ENCODE measurements at regions not wholly inside any gene's neighbourhood (a gene's known extent, or its start where the extent isn't known, plus 50 kb on each side); places are given as distances from the start of the nearest gene placed in this dataset.

DNA sequence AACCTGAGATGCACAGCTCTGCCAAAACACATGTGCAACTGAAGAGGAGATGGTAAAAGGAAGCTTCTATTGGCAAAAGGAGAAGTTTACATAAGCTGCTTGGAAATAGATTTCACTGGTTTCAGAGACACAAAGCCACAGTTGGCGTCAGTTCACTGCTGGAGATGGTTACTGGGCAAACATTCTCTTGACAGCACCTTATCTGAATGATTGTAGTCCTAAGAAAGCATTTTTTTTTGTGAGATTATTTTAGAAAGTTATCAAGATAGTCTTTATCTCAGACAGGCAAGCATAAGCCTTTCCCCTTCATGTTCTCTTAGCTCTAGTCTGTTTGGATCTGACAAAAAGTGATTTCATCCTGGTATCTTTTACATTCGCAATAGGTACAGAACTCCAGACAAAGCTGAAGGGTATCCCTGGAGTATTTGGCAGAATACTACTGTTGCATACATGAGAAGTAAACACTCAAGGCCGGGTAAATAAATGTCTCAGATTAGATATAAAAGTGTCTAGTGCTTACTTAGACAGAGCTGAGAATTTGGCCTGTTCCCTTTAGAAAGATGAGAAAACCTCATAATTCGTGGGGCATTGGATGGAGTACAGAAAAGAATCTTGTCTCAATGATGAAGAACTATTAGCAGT lies 1668.0 kb upstream of the NUDT12 start:
- dilution Hi-C loops (cut with MboI; ENCODE audit: extremely low pct_ligation_motif_present, low sequenced_read_pairs) = no loop called here
- CTCF ChIA-PET = interaction anchor here (0.8 to 1.1 kb wide), 2 partner anchors 11 to 24 kb away, joined by 3 read pairs; no protein-coding TSS in a partner anchor
- intact Hi-C loops (cut with micrococcal nuclease) = no loop called here
- BruUV-seq (replicated peaks) = no TSS peak
- no peak overlapping the region for H2AFZ ChIP-seq (ENCODE audit: low read depth, low read length)
- DNase-seq (ENCODE audit: low read depth, low spot score) (no peak), FAIRE-seq (no peak)
- H3K4me1 ChIP-seq (ENCODE audit: control insufficient read depth, extremely low read depth, insufficient read depth, low read length) = no peaks in the 10 kb centered on the region
- no peak overlapping the region for H3K27ac ChIP-seq (ENCODE audit: insufficient read depth, low read depth, low read length)
- TF ChIP-seq CTCF (IDR thresholded peaks at IDR 0.05; ENCODE audit: extremely low read depth in 1 of 2, insufficient read depth in 1 of 2, low read depth in 1 of 2, low read length in 2 of 2) (no peak), FOS (IDR thresholded peaks at IDR 0.05; ENCODE audit: borderline replicate concordance, insufficient read depth, low read length) (no peak), GATA2 (IDR thresholded peaks at IDR 0.05; ENCODE audit: insufficient read depth, insufficient read length, low read depth, low read length) (no peak), JUN (IDR thresholded peaks at IDR 0.05; ENCODE audit: borderline replicate concordance, insufficient read depth, insufficient read length, low read depth) (no peak), EZH2 (IDR thresholded peaks at IDR 0.05; ENCODE audit: borderline replicate concordance, low read depth, low read length, severe bottlenecking) (no peak), POLR2A (IDR thresholded peaks at IDR 0.05; ENCODE audit: low read depth, low read length) (no peak), MAX (IDR thresholded peaks at IDR 0.05; ENCODE audit: insufficient read depth, insufficient read length) (no peak), MYC (IDR thresholded peaks at IDR 0.05; ENCODE audit: low read depth, low read length) (no peak), POLR2AphosphoS5 (IDR thresholded peaks at IDR 0.05; ENCODE audit: insufficient read depth, low read depth, low read length) (no peak)
- no peak overlapping the region for H3K4me3 ChIP-seq (replicated peaks in 1 of 3; ENCODE audit: insufficient read depth in 1 of 3, low read depth in 1 of 3, low read length in 3 of 3)
- H3K27me3 ChIP-seq (ENCODE audit: control insufficient read depth in 2 of 2, insufficient read depth in 2 of 2, low read length in 2 of 2) = no peaks in the 10 kb centered on the region
- no peaks in the 10 kb centered on the region for H3K79me2 ChIP-seq (ENCODE audit: control insufficient read depth, insufficient read depth, low read length)
- no peak overlapping the region for H3K4me2 ChIP-seq (ENCODE audit: insufficient read depth, low read length)
- no peaks in the 10 kb centered on the region for H3K9me3 ChIP-seq (replicated peaks; ENCODE audit: control insufficient read depth, insufficient read depth, low read length)
- H3K9ac ChIP-seq (replicated peaks; ENCODE audit: extremely low read depth, insufficient read depth, low read length) = no peak overlapping the region
- no peaks in the 10 kb centered on the region for H3K9me1 ChIP-seq (replicated peaks; ENCODE audit: control insufficient read depth, extremely low read depth, insufficient read depth, low read length)
- H3K36me3 ChIP-seq (ENCODE audit: control insufficient read depth in 2 of 2, extremely low read depth in 1 of 2, insufficient read depth in 2 of 2, low read length in 2 of 2) = no peaks in the 10 kb centered on the region
- POLR2A ChIA-PET = no interaction called here
- H4K20me1 ChIP-seq (replicated peaks; ENCODE audit: control insufficient read depth, extremely low read depth, insufficient read depth, low read length) = no peaks in the 10 kb centered on the region

Measured in endothelial cell of umbilical vein (primary cell).